ENCODE measurements at regions not wholly inside any gene's neighbourhood (a gene's known extent, or its start where the extent isn't known, plus 50 kb on each side); places are given as distances from the start of the nearest gene placed in this dataset.

DNA sequence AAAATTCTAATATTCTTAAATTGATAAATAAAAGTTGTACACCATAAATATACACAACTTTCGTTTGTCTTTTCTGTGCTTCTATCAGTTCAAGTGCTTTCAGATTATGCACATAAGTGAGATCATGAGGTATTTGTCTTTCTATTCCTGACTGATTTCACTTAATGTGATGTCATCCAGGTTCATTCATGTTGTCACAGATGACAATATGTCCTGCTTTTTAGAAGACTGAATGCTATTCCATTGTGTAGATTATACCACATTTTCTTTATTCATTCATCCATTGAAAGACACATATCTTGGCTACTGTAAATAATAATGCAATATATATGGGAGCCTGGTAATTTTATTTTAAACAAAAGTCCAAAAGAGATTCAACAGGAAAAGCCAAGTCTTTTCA is 190.1 kb upstream of the ERBB4 start:
- Histone ChIP-seq H3K27me3 (no peaks in the 10 kb centered on the region), H3K9me3 (no peaks in the 10 kb centered on the region), H3K36me3 (replicated peaks in 1 of 2; ENCODE audit: insufficient read depth in 1 of 2, low read depth in 2 of 2) (no peaks in the 10 kb centered on the region), H3K4me1 (no peaks in the 10 kb centered on the region), H3K27ac (no peak overlapping the region), H3K4me3 (no peak overlapping the region)
- WGBS, 2 donors = 42 to 52% methylated on average over 1 of the region's 1 CpG
- no peak for ATAC-seq
- TF ChIP-seq POLR2A (IDR thresholded peaks at IDR 0.05) = no peak
- TF ChIP-seq, protein P1, sequence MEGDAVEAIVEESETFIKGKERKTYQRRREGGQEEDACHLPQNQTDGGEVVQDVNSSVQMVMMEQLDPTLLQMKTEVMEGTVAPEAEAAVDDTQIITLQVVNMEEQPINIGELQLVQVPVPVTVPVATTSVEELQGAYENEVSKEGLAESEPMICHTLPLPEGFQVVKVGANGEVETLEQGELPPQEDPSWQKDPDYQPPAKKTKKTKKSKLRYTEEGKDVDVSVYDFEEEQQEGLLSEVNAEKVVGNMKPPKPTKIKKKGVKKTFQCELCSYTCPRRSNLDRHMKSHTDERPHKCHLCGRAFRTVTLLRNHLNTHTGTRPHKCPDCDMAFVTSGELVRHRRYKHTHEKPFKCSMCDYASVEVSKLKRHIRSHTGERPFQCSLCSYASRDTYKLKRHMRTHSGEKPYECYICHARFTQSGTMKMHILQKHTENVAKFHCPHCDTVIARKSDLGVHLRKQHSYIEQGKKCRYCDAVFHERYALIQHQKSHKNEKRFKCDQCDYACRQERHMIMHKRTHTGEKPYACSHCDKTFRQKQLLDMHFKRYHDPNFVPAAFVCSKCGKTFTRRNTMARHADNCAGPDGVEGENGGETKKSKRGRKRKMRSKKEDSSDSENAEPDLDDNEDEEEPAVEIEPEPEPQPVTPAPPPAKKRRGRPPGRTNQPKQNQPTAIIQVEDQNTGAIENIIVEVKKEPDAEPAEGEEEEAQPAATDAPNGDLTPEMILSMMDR (IDR thresholded peaks at IDR 0.05) = no peak
- intact Hi-C loops (cut with DNase I) = no loop called here
- DNase-seq = no peak

DNA sequence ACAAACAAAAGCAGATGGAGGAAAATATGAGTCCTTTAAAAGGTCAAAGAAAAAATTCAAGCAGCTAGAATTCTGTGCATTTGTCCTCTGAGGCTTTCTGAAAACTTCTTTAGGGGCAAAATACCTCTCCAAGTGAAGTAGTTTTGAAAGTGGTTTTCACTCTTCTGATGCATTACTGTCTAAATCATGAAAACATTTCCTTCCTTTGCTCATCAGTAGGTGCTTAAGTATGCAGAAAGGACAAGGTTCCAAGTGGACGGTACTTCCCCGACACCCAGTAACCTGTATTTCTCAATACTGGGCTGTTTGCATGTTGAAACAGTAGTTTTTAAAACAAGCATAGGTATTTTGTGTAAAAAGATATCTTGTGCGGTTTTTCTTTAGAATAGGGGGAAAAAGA is 189.1 kb upstream of the ERBB4 start:
- Histone ChIP-seq H3K4me1 (no peaks in the 10 kb centered on the region), H3K9me3 (no peaks in the 10 kb centered on the region), H3K4me3 (no peak overlapping the region), H3K27ac (no peak overlapping the region), H3K36me3 (replicated peaks in 1 of 2; ENCODE audit: insufficient read depth in 1 of 2, low read depth in 2 of 2) (no peaks in the 10 kb centered on the region), H3K27me3 (no peaks in the 10 kb centered on the region)
- DNase-seq (no peak), ATAC-seq (no peak)
- no peak for TF ChIP-seq POLR2A (IDR thresholded peaks at IDR 0.05)
- TF ChIP-seq, protein P1 (IDR thresholded peaks at IDR 0.05) = no peak
- intact Hi-C loops (cut with DNase I) = no loop called here
- 79% methylated on average over 3 of the region's 3 CpGs for WGBS, 2 donors

DNA sequence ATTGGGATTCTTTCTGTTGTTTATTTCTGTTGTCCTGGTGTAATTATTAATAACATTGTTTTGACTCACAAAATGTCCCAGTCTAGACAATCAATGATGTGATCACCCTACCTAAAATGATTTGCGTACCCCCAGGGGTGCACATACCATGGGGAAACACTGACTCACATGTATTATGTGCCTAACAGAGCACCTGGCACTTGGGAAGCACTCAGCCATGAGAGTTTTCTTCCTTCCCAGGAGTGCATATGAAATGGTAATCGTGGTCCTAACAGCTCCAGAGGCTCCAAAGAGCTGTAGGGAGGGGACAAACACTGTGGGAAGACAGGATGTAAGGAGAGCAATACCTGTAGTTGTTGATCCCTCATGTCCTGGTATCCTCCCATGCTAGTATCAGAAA is 187.8 kb upstream of the ERBB4 start:
- no peak overlapping the region for H3K27ac ChIP-seq
- no peaks in the 10 kb centered on the region for H3K27me3 ChIP-seq
- DNase-seq = no peak

DNA sequence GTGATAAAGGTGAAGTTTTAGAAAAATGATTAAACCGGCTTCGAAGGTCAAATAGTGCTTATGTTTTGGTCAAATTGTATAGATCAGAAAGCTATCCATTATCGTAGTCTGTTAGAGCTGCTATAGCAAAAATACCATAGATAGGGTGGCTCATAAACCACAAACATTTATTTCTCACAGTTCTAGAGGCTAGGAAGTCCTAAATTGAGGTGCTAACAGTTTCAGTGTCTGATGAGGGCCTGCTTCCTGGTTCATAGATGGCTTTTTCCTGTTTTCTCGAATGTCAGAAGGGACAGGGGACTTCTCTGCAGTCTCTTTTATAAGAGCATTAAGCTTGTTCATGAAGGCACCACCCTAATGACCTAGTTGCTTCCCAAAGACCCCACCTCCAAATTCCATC is 186.6 kb upstream of the ERBB4 start:
- WGBS, 2 donors = 73 to 87% methylated on average over 4 of the region's 4 CpGs
- H3K27me3 ChIP-seq = no peaks in the 10 kb centered on the region
- H3K27ac ChIP-seq = no peak overlapping the region
- TF ChIP-seq, protein P1 (IDR thresholded peaks at IDR 0.05) = no peak
- no peak for TF ChIP-seq POLR2A (IDR thresholded peaks at IDR 0.05)
- H3K4me3 ChIP-seq = no peak overlapping the region
- ATAC-seq = no peak
- intact Hi-C loops (cut with DNase I) = no loop called here
- DNase-seq = no peak
- no peaks in the 10 kb centered on the region for H3K9me3 ChIP-seq
- H3K36me3 ChIP-seq (replicated peaks in 1 of 2; ENCODE audit: insufficient read depth in 1 of 2, low read depth in 2 of 2) = no peaks in the 10 kb centered on the region
- H3K4me1 ChIP-seq = no peaks in the 10 kb centered on the region

More for the DNA sequence above, 187.8 kb upstream of the ERBB4 start:
- no peak for ATAC-seq
- Histone ChIP-seq H3K4me1 (no peaks in the 10 kb centered on the region), H3K9me3 (no peaks in the 10 kb centered on the region), H3K36me3 (replicated peaks in 1 of 2; ENCODE audit: insufficient read depth in 1 of 2, low read depth in 2 of 2) (no peaks in the 10 kb centered on the region), H3K4me3 (no peak overlapping the region)
- intact Hi-C loops (cut with DNase I) = no loop called here
- 48 to 51% methylated on average over 2 of the region's 2 CpGs for WGBS, 2 donors
- TF ChIP-seq, protein P1 (IDR thresholded peaks at IDR 0.05) = no peak
- no peak for TF ChIP-seq POLR2A (IDR thresholded peaks at IDR 0.05)

DNA sequence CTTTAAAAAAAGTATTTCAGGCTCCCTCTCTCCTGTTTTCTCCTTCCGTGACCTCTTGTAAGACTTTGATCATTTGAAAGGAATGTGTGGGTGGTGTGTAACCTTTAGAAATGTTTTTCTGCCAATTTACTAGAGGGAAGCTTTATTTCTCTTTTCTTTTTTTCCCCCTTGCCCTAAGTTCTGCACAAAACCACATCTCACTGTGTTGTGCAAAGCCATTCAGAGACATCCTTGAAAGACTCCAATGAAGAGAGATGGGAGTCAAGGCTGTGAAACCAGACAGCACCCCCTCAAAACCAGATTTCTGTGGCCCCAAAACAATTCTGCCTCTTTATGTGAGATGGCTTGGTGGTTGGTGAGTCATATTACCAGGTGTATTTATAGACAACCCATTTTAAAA is 184.6 kb upstream of the ERBB4 start:
- Histone ChIP-seq H3K9me3 (no peaks in the 10 kb centered on the region), H3K4me3 (no peak overlapping the region), H3K4me1 (no peaks in the 10 kb centered on the region), H3K27me3 (no peaks in the 10 kb centered on the region), H3K36me3 (replicated peaks in 1 of 2; ENCODE audit: insufficient read depth in 1 of 2, low read depth in 2 of 2) (no peaks in the 10 kb centered on the region), H3K27ac (no peak overlapping the region)
- DNase-seq (no peak), ATAC-seq (no peak)
- TF ChIP-seq, protein P1 (IDR thresholded peaks at IDR 0.05) = no peak
- TF ChIP-seq POLR2A (IDR thresholded peaks at IDR 0.05) = no peak
- intact Hi-C loops (cut with DNase I) = no loop called here
- WGBS, 2 donors = 77 to 78% methylated on average over 1 of the region's 1 CpG
